NCI-H1417 (cell line): ENCODE measurements at regions not wholly inside any gene's neighbourhood (a gene's known extent, or its start where the extent isn't known, plus 50 kb on each side); places are given as distances from the start of the nearest gene placed in this dataset.
A peak's percentile ranks its signal among the peaks of the same experiment; 100 is the strongest.

ENCODE experiments used
- DNase-seq, 3 experiments: peaks; one replicate each; lab custom pipeline; 2025; lab: John Stamatoyannopoulos, UW

- DNase-seq = no peak
These were observed 579.2 kb upstream of the ZNF608 start for GRCh38 chr5:125325488-125326149.

DNA sequence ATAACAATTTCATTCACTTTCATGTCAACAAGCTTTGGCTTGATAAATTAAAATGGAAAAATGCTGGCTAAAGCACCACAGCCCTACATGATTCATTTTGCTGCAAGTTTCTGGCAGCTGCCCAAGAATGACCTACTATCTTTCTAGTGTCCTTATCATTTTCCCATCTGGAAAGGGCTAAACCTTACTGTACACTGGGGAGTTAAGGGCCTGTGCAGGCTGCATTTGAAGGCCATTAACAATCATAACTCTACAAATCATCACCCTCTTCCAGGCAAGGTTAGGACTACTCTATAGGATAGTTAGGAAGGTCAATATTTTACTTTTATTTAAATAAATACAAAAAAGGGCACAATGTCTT is 579.7 kb upstream of the ZNF608 start:
- DNase-seq = peak; percentile 57 to 97 (median 92)

DNA sequence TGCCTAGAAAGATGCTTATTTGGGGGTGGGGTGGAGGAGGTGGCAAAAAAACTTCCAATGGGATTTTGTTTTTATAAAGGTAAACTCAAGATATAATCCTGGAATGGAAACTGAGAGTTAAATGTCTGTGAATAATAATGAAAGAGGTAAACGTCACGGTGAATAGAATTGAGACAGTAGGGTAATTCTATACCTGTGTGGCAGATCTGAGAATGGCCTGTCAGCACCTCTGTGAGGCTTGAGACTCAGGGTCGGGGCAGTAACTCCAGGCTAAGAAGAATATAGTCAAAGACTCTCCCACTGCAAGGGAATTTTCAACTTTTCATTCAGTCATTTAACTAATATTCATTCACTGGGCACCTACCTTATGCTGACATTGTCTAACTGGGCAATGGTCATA is 581.2 kb upstream of the ZNF608 start:
- DNase-seq = peak in 1 of 3 experiments; percentile 23

DNA sequence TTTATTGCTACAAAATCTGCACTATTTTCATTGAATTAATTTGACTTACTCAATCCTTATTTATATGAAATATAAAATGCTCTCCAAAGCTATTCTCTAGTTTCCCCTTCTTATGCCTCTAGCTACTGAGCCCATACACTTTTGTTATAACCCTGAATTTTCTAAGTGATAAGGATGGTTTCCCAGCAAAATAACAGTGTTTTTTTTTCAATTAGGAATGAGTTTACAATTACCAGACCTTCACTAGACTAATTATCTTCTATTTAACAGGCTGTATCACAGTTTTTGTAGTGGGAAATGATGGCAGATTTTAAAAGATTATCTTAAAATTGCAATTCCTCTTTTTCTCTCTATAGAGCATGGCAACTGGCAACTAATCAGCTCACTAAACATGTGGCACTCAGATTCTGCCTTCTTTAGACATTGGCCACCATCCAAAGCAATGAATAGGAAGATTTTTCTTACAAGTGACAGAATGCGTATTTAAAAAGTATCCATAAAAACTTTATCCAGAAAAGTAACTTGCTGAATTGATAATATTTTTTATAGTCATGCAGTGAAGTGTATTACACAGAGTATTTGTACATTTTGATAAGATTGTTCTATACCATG is 585.7 kb upstream of the ZNF608 start:
- DNase-seq = no peak

DNA sequence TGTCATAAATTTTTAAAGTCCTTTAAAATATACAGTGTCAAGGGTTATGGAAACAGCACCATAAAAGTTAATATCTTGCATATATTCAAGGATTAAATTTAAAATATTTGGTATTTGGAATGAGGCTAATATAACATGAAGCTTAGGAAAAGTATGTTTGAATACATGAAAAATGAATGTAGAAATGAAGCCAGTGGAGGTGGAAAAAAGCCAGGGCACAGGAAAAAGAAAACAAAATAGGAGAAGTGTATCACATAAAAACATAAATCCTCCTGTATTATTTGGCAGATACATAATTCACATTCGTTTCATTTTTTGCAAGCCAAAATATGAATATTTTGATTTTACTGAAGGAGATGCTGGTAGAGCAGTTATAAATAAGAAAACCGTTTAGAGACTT is 587.0 kb upstream of the ZNF608 start:
- DNase-seq = no peak

DNA sequence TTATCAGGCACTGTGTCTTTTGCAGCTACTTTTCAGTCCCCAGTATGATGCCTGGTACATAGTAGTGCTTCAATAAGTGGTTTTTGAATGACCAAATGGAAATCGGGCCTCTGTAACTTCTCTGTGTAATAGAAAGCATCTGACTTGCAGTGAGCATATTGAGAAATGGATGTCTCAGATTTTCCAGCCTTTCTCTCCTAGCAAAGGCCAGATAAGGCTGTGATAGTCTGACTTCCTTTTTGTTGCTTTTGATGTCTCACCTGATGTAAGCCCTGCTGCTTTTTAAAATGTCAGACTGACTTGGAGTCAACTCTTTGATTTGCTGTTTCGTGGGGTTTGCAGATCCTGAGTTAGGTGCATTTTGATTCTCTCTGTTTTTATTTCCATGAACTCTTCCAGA is 590.0 kb upstream of the ZNF608 start:
- DNase-seq = no peak

DNA sequence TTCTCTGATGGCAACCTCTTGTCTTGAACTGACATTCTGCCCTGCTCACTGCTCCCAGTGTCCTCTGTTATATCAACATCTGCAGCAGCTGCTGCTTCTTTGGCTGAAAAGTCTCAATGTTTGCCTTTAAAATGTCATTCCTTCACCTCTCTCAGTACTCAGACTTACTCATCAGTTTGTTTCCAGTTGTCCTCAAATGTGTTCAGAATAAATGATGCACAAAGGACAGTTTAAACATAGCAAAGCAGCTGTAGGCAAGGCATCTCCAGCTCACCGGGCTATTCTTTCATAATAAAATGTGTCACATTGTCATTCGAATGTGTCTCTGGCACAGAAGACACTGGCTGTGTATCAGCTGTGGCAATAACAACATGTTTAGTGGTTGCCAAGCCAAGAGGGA is 590.9 kb upstream of the ZNF608 start:
- DNase-seq = peak in 1 of 3 experiments; percentile 2

DNA sequence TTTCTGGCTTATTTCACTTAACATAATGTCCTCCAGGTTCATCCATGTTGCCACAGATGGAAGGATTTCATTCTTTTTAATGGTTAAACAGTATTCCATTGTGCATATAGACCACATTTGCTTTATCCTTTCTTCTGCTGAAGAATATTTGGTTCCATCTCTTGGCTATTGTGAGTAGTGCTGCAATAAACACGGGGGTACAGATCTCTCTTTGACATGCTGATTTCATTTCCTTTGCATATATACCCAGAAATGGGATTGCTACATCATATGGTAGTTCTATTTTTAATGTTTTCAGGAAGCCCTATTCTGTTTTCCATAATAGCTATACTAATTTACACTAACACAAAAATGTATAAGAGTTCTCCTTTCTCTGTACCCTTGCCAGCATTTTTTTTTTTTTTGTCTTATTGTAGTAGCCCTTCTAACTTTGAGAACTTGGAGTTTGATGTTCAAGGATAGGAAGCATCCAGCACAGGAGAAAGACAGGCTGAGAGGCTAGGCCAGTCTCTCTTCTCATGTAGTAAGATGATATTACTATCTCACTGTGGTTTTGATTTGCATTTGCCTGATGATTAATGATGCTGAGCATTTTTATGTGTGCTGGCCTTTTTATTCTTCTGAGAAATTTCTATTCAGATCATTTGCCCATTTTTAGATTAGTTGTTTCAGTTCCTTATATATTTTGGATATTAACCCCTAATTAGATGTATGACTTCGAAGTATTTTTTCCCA is 592.2 kb upstream of the ZNF608 start:
- no peak for DNase-seq

DNA sequence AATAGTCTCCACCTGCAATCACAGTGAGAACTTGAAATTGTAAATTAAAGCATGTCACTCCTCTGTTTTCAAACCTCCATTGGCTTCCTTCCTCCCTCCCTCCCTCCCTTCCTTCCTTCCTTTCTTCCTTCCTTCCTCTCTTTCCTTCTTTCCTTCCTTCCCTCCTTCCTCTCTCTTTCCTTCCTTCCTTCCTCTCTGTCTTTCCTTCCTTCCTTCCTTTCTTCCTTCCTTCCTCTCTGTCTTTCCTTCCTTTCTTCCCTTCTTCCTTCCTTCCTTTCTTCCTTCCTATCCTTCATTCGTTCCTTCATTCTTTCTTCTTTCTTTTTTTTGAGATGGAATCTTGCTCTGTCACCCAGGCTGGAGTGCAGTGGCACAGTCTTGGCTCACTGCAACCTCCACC is 595.0 kb upstream of the ZNF608 start:
- DNase-seq = no peak

DNA sequence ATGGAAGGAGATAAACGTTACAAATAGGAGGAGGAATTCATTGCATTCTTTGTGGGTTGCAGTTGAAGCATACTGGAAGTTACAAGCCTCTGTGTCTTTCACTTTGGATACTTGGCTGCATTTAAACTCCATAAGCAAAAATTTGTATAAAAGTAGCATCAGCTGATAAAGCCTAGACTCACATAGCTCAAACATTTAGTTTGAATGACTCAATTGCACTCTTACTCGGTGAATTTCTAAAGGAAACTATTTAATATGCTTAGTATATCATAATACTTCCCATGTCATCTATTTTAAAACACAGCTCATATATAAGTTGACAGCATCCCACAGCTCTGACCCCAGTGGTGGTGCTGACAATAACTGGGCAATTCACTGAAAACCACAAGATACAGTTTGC is 596.6 kb upstream of the ZNF608 start:
- DNase-seq = no peak

GRCh38 chr5:125346316-125346715 is 599.9 kb upstream of the ZNF608 start:
- DNase-seq = no peak

DNA sequence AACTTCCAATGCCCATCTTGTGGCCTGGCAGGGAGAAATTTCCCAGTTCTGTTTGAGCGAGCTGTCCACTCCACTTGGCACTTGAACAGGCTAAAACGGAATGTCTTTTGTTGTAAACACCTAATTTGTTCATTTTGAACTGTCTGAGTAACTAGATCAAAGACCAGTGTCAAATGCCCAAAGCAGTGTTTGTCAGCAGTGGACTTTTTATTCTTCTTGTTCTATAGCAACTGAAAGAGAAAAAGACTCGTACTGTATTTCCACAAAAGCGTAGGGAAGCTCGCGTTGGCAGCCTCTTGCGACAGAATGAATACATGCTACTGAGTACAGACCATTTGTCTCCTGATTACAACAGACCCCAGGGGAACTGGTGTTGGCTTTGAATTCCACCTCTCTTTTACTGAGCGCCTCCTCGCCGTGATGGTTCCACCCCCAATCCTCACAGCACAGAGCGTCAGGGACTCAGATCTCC is 601.8 kb upstream of the ZNF608 start:
- no peak for DNase-seq

DNA sequence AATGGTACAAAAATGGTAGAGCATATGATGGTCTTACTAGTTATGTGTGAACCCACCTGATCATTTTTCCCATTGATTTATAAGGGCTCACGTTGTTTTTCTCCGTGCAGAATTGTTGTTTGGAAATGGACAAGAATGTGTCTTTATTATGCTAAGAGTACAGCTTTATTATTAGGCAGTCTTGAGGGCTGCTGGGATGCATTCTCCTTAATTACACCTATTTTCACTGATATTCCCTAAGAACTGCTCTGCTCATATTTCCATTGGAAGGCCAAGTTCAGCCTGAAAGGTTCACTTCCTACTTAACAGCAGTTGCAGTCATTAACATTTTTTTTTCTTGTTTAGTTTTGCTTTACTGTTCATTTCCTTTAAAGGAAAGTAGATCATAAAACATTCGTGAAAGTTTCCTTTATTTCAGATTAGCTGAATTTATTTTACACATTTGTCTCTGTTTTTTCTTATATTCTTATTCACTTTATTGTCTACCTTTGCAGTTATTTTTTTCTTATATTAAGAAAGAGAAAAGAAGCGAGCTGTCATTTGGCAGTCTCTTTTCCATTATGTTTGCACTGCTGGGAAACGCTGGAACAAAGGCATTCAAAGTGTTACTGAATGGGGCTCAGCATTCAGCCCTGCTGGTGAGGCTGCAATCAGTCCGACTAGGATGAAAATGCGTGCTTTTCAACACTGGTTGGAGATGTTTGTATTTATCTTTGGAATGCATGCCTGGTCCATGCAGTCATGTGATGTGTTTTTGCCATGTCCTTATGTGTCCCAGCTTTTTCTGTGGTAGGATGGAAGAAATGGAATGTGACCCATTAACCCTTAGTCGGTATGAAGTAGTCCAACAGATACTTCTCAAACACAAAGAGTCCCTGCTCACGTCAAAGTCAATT is 602.7 kb upstream of the ZNF608 start:
- DNase-seq = peak in 1 of 3 experiments; percentile 1

DNA sequence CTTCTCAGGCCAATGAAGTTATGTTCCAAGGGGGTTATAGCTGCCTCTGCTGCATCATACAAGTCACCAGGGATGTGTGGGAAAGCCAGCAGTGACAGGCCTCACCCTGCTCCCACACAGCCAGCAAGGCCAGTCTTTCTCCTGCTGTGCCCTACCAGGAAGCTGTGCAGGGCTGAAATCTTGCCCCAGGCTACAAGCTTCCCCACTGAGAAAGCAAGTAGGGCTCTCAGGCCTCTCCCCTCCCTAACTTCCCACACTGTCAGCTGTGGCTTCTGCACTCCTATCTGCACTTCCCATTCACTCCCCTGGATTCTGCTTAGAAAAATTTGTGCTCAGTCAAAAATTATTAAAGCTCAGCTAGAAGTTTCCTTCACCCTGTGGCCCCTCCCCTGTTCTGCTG is 611.2 kb upstream of the ZNF608 start:
- DNase-seq = peak in 2 of 3 experiments; percentile 11 to 42

DNA sequence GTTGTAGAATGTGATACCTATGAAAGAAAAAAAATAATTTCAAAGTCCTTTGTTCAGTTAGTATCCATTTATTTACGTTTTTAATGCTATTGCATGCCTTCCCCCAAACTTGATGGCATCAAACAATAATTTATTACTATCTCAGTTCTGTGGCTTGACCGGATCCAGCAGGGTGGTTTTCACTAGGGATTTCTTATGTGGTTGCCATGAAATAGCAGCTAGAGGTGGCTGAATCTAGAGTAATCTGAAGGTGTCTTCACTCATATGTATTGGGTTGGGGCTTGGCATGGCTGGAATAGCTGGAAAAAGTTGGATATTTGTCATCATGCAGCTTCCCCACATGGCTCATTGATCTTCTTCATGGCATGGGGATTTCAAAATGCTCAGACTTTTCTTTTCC is 619.3 kb upstream of the ZNF608 start:
- DNase-seq = no peak

DNA sequence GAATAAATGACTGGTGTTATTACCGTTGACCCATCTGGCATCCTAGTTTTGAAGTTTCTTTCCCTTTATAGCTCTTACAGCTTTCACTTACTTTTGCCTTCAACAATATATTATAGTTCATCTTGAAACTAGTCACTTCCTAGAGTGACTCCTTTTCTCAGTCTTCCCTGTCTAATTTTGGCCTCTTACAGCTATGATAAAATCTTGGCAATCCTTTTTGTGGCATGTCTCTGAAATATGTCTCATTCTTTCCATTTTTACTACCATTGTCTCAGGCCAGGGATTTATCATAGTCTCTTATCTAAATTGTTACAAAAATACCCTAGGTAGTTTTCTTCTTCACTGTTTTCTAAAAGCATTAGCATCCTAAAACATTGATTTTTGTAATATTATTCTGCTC is 621.3 kb upstream of the ZNF608 start:
- no peak for DNase-seq

GRCh38 chr5:125370461-125371205 is 624.2 kb upstream of the ZNF608 start:
- DNase-seq = no peak

GRCh38 chr5:125372694-125373631 is 626.5 kb upstream of the ZNF608 start:
- DNase-seq = peak in 2 of 3 experiments; percentile 43 to 76

- peak in 2 of 3 experiments; percentile 11 to 24 for DNase-seq
These were observed 628.7 kb upstream of the ZNF608 start for GRCh38 chr5:125375143-125375542.

- peak in 1 of 3 experiments; percentile 64 for DNase-seq
These were observed 629.7 kb upstream of the ZNF608 start for GRCh38 chr5:125376059-125376641.
